ENCODE measurements at regions not wholly inside any gene's neighbourhood (a gene's known extent, or its start where the extent isn't known, plus 50 kb on each side); places are given as distances from the start of the nearest gene placed in this dataset.
"Not testable (repeated sequence)": the region's sequence is repeated elsewhere in the genome, so short reads cannot be mapped to it uniquely, and the experiment has no call there.

GRCh38 chr17:72191921-72192799 lies 71.3 kb downstream of the SOX9 start:
- H3K36me3 ChIP-seq: no peaks in the 10 kb centered on the region
- no peaks in the 10 kb centered on the region for H3K4me1 ChIP-seq (ENCODE audit: insufficient read depth)
- DNase-seq: peak in 1 of 5 donors; percentile 19
- H3K27ac ChIP-seq: no peak overlapping the region
- no peak overlapping the region for H3K4me3 ChIP-seq
- intact Hi-C loops (cut with DNase I): no loop called here
- no peaks in the 10 kb centered on the region for H3K27me3 ChIP-seq
- TF ChIP-seq POLR2A (IDR thresholded peaks at IDR 0.05) (no peak), CTCF (IDR thresholded peaks at IDR 0.05) (no peak), EP300 (IDR thresholded peaks at IDR 0.05) (no peak)
- no peaks in the 10 kb centered on the region for H3K9me3 ChIP-seq
- 16 to 20% (median 20%) methylated on average over 11 of the region's 11 CpGs for WGBS, 3 donors

GRCh38 chr17:72192800-72193192 lies 72.0 kb downstream of the SOX9 start:
- no peaks in the 10 kb centered on the region for H3K4me1 ChIP-seq (ENCODE audit: insufficient read depth)
- WGBS, 3 donors: 79 to 89% (median 84%) methylated on average over 4 of the region's 4 CpGs
- no peaks in the 10 kb centered on the region for H3K27me3 ChIP-seq
- TF ChIP-seq CTCF (IDR thresholded peaks at IDR 0.05) (no peak), EP300 (IDR thresholded peaks at IDR 0.05) (no peak), POLR2A (IDR thresholded peaks at IDR 0.05) (no peak)
- H3K27ac ChIP-seq: no peak overlapping the region
- no peaks in the 10 kb centered on the region for H3K9me3 ChIP-seq
- no peaks in the 10 kb centered on the region for H3K36me3 ChIP-seq
- no peak for DNase-seq
- H3K4me3 ChIP-seq: no peak overlapping the region
- intact Hi-C loops (cut with DNase I): no loop called here

- no peak for DNase-seq
- WGBS, 3 donors: 83 to 87% (median 85%) methylated on average over 10 of the region's 10 CpGs
- H3K27ac ChIP-seq: no peak overlapping the region
Observed at GRCh38 chr17:72193391-72194106, 72.7 kb downstream of the SOX9 start.

GRCh38 chr17:72194107-72194440 lies 73.3 kb downstream of the SOX9 start:
- WGBS, 3 donors: 92 to 96% (median 95%) methylated on average over 10 of the region's 10 CpGs
- H3K4me1 ChIP-seq (ENCODE audit: insufficient read depth); H3K4me3 ChIP-seq; H3K27ac ChIP-seq; H3K9me3 ChIP-seq; intact Hi-C loops (cut with DNase I); DNase-seq; H3K36me3 ChIP-seq; H3K27me3 ChIP-seq: not testable (repeated sequence)

More at GRCh38 chr17:72193391-72194106, 72.7 kb downstream of the SOX9 start:
- Histone ChIP-seq H3K27me3 (no peaks in the 10 kb centered on the region), H3K9me3 (no peaks in the 10 kb centered on the region), H3K4me3 (no peak overlapping the region), H3K4me1 (ENCODE audit: insufficient read depth) (no peaks in the 10 kb centered on the region), H3K36me3 (no peaks in the 10 kb centered on the region)
- intact Hi-C loops (cut with DNase I): no loop called here
- no peak for TF ChIP-seq CTCF (IDR thresholded peaks at IDR 0.05)
- no peak for TF ChIP-seq EP300 (IDR thresholded peaks at IDR 0.05)
- no peak for TF ChIP-seq POLR2A (IDR thresholded peaks at IDR 0.05)

- H3K27ac ChIP-seq: no peak overlapping the region
- TF ChIP-seq CTCF (IDR thresholded peaks at IDR 0.05) (no peak), EP300 (IDR thresholded peaks at IDR 0.05) (no peak)
- no peaks in the 10 kb centered on the region for H3K4me1 ChIP-seq (ENCODE audit: insufficient read depth)
- H3K36me3 ChIP-seq: no peaks in the 10 kb centered on the region
- no peaks in the 10 kb centered on the region for H3K9me3 ChIP-seq
- DNase-seq: no peak
- H3K27me3 ChIP-seq: no peaks in the 10 kb centered on the region
- intact Hi-C loops (cut with DNase I): no loop called here
- H3K4me3 ChIP-seq: no peak overlapping the region
Observed at GRCh38 chr17:72199256-72199655, 78.4 kb downstream of the SOX9 start.

All from ovary (tissue), 7 donors.